Endothelial cell (in vitro differentiated cells): ENCODE measurements at regions not wholly inside any gene's neighbourhood (a gene's known extent, or its start where the extent isn't known, plus 50 kb on each side); places are given as distances from the start of the nearest gene placed in this dataset.

Source experiments
- DNase-seq: peaks from one replicate; pipeline ENCODE4 v3.0.0; 2021; ENCODE audit warnings: low spot score
- H3K27ac Mint-ChIP-seq: one replicate; pipeline ENCODE4 v1.8.0; 2021; ENCODE audit warnings: mixed read lengths, inconsistent platforms; ENCODE audit not compliant: unreplicated experiment
- H3K27me3 Mint-ChIP-seq: one replicate; pipeline ENCODE4 v1.8.0; 2021; ENCODE audit warnings: mild to moderate bottlenecking, moderate library complexity, mixed read lengths, inconsistent platforms; ENCODE audit not compliant: unreplicated experiment
- H3K36me3 Mint-ChIP-seq: one replicate; pipeline ENCODE4 v1.8.0; 2021; ENCODE audit warnings: mild to moderate bottlenecking, low read depth, mixed read lengths, inconsistent platforms; ENCODE audit not compliant: unreplicated experiment
- H3K4me1 Mint-ChIP-seq: one replicate; pipeline ENCODE4 v1.8.0; 2021; ENCODE audit warnings: mild to moderate bottlenecking, mixed read lengths, inconsistent platforms; ENCODE audit not compliant: unreplicated experiment
- H3K4me3 Mint-ChIP-seq: one replicate; pipeline ENCODE4 v1.8.0; 2021; ENCODE audit warnings: mild to moderate bottlenecking, mixed read lengths, inconsistent platforms; ENCODE audit not compliant: unreplicated experiment
- H3K9me3 Mint-ChIP-seq: one replicate; pipeline ENCODE4 v1.8.0; 2021; ENCODE audit warnings: mixed read lengths, inconsistent platforms; ENCODE audit not compliant: unreplicated experiment
- TF ChIP-seq, protein P1 (sequence below): fragments of 200-600 bp; sonication (generic); IDR thresholded peaks from one replicate; pipeline ENCODE4 v1.5.0; 2021; ENCODE audit warnings: antibody characterized with exemption; ENCODE audit not compliant: unreplicated experiment

GRCh38 chr3:74858086-74858485, 243.6 kb upstream of the CNTN3 start:
- no peaks in the 10 kb centered on the region for H3K9me3 Mint-ChIP-seq
- no peak for DNase-seq
- H3K27me3 Mint-ChIP-seq, result no peaks in the 10 kb centered on the region
- TF ChIP-seq, protein P1, sequence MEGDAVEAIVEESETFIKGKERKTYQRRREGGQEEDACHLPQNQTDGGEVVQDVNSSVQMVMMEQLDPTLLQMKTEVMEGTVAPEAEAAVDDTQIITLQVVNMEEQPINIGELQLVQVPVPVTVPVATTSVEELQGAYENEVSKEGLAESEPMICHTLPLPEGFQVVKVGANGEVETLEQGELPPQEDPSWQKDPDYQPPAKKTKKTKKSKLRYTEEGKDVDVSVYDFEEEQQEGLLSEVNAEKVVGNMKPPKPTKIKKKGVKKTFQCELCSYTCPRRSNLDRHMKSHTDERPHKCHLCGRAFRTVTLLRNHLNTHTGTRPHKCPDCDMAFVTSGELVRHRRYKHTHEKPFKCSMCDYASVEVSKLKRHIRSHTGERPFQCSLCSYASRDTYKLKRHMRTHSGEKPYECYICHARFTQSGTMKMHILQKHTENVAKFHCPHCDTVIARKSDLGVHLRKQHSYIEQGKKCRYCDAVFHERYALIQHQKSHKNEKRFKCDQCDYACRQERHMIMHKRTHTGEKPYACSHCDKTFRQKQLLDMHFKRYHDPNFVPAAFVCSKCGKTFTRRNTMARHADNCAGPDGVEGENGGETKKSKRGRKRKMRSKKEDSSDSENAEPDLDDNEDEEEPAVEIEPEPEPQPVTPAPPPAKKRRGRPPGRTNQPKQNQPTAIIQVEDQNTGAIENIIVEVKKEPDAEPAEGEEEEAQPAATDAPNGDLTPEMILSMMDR, result no peak
- H3K4me1 Mint-ChIP-seq, result no peaks in the 10 kb centered on the region
- H3K36me3 Mint-ChIP-seq, result no peaks in the 10 kb centered on the region
- no peak overlapping the region for H3K27ac Mint-ChIP-seq
- no peak overlapping the region for H3K4me3 Mint-ChIP-seq

DNA sequence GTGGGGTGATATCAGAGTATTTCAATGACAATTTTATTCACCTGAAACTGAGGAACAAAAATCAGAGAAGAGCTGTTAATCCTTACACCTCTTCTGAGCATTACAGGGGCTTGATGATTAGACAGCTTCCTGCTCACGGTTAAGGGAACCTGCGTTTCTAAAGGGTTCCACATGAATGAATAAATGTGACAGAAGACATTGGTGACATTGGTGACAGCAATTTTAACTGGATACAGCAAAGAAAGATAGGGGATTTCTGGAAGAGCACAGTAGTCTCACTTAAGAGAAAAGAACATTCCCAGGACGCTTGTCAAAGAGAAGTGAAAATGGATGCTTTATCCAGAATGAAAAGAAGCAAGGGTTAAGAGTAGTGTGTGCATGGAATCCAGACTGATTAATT, 235.9 kb upstream of the CNTN3 start:
- TF ChIP-seq, protein P1, result no peak
- no peaks in the 10 kb centered on the region for H3K27me3 Mint-ChIP-seq
- H3K27ac Mint-ChIP-seq, result no peak overlapping the region
- DNase-seq, result no peak
- H3K36me3 Mint-ChIP-seq, result no peaks in the 10 kb centered on the region
- no peaks in the 10 kb centered on the region for H3K9me3 Mint-ChIP-seq
- no peaks in the 10 kb centered on the region for H3K4me1 Mint-ChIP-seq
- no peak overlapping the region for H3K4me3 Mint-ChIP-seq

DNA sequence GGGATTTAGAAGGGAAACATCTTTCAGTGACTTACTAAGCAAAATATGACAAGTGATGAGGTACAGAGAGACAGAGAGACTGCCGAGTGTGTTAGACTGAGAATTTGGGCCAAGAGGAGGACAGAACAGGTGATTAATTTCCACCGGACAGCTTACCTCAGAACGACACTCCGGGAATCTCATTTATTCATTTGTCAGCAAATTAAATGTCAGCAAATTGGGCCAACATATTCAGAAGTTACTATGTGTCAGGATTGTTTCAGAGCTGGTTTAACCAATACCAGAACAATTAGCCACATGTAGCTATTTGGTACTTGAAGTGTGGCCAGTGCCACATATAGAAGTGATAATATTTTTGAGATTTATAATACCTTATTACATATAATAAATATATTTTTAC, 232.6 kb upstream of the CNTN3 start:
- no peaks in the 10 kb centered on the region for H3K36me3 Mint-ChIP-seq
- TF ChIP-seq, protein P1, result no peak
- H3K27me3 Mint-ChIP-seq, result no peaks in the 10 kb centered on the region
- H3K27ac Mint-ChIP-seq, result no peak overlapping the region
- H3K9me3 Mint-ChIP-seq, result no peaks in the 10 kb centered on the region
- no peak overlapping the region for H3K4me3 Mint-ChIP-seq
- peaks cover 8% of the 10 kb centered on the region for H3K4me1 Mint-ChIP-seq
- no peak for DNase-seq

- Mint-ChIP-seq H3K9me3 (no peaks in the 10 kb centered on the region), H3K4me3 (no peak overlapping the region), H3K36me3 (no peaks in the 10 kb centered on the region), H3K27me3 (no peaks in the 10 kb centered on the region), H3K4me1 (peaks cover 15% of the 10 kb centered on the region), H3K27ac (no peak overlapping the region)
- TF ChIP-seq, protein P1, result no peak
- no peak for DNase-seq
Measured at GRCh38 chr3:74845081-74845480, 230.6 kb upstream of the CNTN3 start.

DNA sequence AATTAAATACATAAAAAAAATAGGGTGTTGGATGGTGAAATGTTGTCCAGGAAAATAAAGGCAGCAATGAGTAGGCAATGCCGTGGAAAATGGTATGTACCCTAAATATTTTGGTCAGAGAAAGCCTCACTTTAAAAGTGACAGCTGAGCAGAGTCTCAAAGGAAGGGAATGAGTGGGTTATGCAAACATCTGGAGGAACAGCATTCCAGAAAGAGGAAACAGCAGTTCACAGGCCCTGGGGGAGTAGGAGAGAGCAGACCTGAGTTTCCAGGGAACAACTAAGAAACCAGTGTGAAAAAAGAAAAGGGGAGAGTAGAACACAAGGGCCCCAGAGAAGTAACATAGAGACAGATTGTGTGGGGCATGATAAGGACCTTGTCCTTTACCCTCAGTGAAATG, 230.0 kb upstream of the CNTN3 start:
- TF ChIP-seq, protein P1, result no peak
- Mint-ChIP-seq H3K27me3 (no peaks in the 10 kb centered on the region), H3K27ac (no peak overlapping the region), H3K4me1 (peaks cover 15% of the 10 kb centered on the region), H3K4me3 (no peak overlapping the region), H3K9me3 (no peaks in the 10 kb centered on the region), H3K36me3 (no peaks in the 10 kb centered on the region)
- no peak for DNase-seq
